Gastrocnemius medialis (tissue), 4 donors: ENCODE measurements at regions not wholly inside any gene's neighbourhood (a gene's known extent, or its start where the extent isn't known, plus 50 kb on each side); places are given as distances from the start of the nearest gene placed in this dataset.
"Not testable (repeated sequence)": the region's sequence is repeated elsewhere in the genome, so short reads cannot be mapped to it uniquely, and the experiment has no call there.

Experiments
- CTCF ChIP-seq, 5 experiments: fragments of 450-650 bp in 3 of 5; fragments of 200-600 bp in 2 of 5; sonication (generic) in 2 of 5; IDR thresholded peaks in 4 of 5; conservative IDR thresholded peaks in 1 of 5; 1 replicate in 4 of 5; 2 replicates in 1 of 5; pipeline ENCODE4 v1.5.1; 2016 to 2019; ENCODE audit warnings: antibody characterized with exemption in 5 of 5, mild to moderate bottlenecking in 3 of 5, moderate library complexity in 3 of 5
- POLR2A ChIP-seq, 2 donors: fragments of 450-650 bp; IDR thresholded peaks; one replicate each; pipeline ENCODE4 v1.6.1; 2017; ENCODE audit warnings: antibody characterized with exemption in 2 of 2, mild to moderate bottlenecking in 2 of 2, moderate library complexity in 2 of 2

- not testable (repeated sequence) for TF ChIP-seq CTCF (IDR thresholded peaks at IDR 0.05 in 4 of 5, conservative IDR thresholded peaks at IDR 0.05 in 1 of 5); POLR2A (IDR thresholded peaks at IDR 0.05)
Observed at GRCh38 chr21:10022745-10023144, 498.6 kb upstream of the TPTE start.
